Epithelial cell of prostate (primary cell): ENCODE measurements at regions not wholly inside any gene's neighbourhood (a gene's known extent, or its start where the extent isn't known, plus 50 kb on each side); places are given as distances from the start of the nearest gene placed in this dataset.
A peak's percentile ranks its signal among the peaks of the same experiment; 100 is the strongest.

Experiments used
- DNase-seq: peaks from one replicate; pipeline ENCODE4 v3.0.0-alpha.2; 2011; ENCODE audit warnings: low read depth, low spot score
- H3K27ac ChIP-seq: fragments of 450-650 bp; 2 replicates; pipeline ENCODE4 v1.5.1; 2017; ENCODE audit warnings: mild to moderate bottlenecking

GRCh38 chr12:84745127-84745526, 167.5 kb downstream of the SLC6A15 start:
- H3K27ac ChIP-seq = no peak overlapping the region
- no peak for DNase-seq

GRCh38 chr12:84741692-84742091, 170.9 kb downstream of the SLC6A15 start:
- no peak overlapping the region for H3K27ac ChIP-seq
- no peak for DNase-seq

GRCh38 chr12:84741031-84741430, 171.6 kb downstream of the SLC6A15 start:
- no peak overlapping the region for H3K27ac ChIP-seq
- no peak for DNase-seq

GRCh38 chr12:84740602-84741001, 172.0 kb downstream of the SLC6A15 start:
- no peak for DNase-seq
- no peak overlapping the region for H3K27ac ChIP-seq

GRCh38 chr12:84738481-84738972, 174.1 kb downstream of the SLC6A15 start:
- peak; percentile 99 for DNase-seq
- H3K27ac ChIP-seq = peak overlapping the region; percentile 86

- H3K27ac ChIP-seq = no peak overlapping the region
- DNase-seq = no peak
Measured at GRCh38 chr12:84732828-84733340, 179.7 kb downstream of the SLC6A15 start.

- no peak overlapping the region for H3K27ac ChIP-seq
- DNase-seq = no peak
Measured at GRCh38 chr12:84730561-84731162, 181.9 kb downstream of the SLC6A15 start.

GRCh38 chr12:84727961-84728360, 184.6 kb downstream of the SLC6A15 start:
- H3K27ac ChIP-seq = no peak overlapping the region
- DNase-seq = peak; percentile 48

GRCh38 chr12:84726780-84727179, 185.8 kb downstream of the SLC6A15 start:
- no peak overlapping the region for H3K27ac ChIP-seq
- DNase-seq = no peak

- no peak overlapping the region for H3K27ac ChIP-seq
- DNase-seq = no peak
Measured at GRCh38 chr12:84723988-84724387, 188.6 kb downstream of the SLC6A15 start.

GRCh38 chr12:84719997-84720396, 192.6 kb downstream of the SLC6A15 start:
- H3K27ac ChIP-seq = no peak overlapping the region
- DNase-seq = no peak

GRCh38 chr12:84718906-84719305, 193.7 kb downstream of the SLC6A15 start:
- no peak for DNase-seq
- no peak overlapping the region for H3K27ac ChIP-seq

GRCh38 chr12:84712747-84713146, 199.9 kb downstream of the SLC6A15 start:
- no peak for DNase-seq
- no peak overlapping the region for H3K27ac ChIP-seq

- DNase-seq = no peak
Measured at GRCh38 chr12:84706374-84706773, 206.2 kb downstream of the SLC6A15 start.

GRCh38 chr12:84704856-84705255, 207.7 kb downstream of the SLC6A15 start:
- H3K27ac ChIP-seq = no peak overlapping the region
- DNase-seq = no peak

More at GRCh38 chr12:84706374-84706773, 206.2 kb downstream of the SLC6A15 start:
- H3K27ac ChIP-seq = no peak overlapping the region

- H3K27ac ChIP-seq = no peak overlapping the region
- DNase-seq = no peak
Measured at GRCh38 chr12:84702001-84702400, 210.6 kb downstream of the SLC6A15 start.

- no peak for DNase-seq
Measured at GRCh38 chr12:84701041-84701440, 211.6 kb downstream of the SLC6A15 start.

GRCh38 chr12:84698576-84699333, 213.8 kb downstream of the SLC6A15 start:
- no peak overlapping the region for H3K27ac ChIP-seq
- DNase-seq = no peak

More at GRCh38 chr12:84701041-84701440, 211.6 kb downstream of the SLC6A15 start:
- H3K27ac ChIP-seq = no peak overlapping the region

- no peak overlapping the region for H3K27ac ChIP-seq
Measured at GRCh38 chr12:84696908-84697540, 215.6 kb downstream of the SLC6A15 start.

GRCh38 chr12:84696281-84696680, 216.3 kb downstream of the SLC6A15 start:
- DNase-seq = no peak
- H3K27ac ChIP-seq = no peak overlapping the region

More at GRCh38 chr12:84696908-84697540, 215.6 kb downstream of the SLC6A15 start:
- DNase-seq = no peak

- DNase-seq = no peak
- no peak overlapping the region for H3K27ac ChIP-seq
Measured at GRCh38 chr12:84694116-84694515, 218.5 kb downstream of the SLC6A15 start.
